ENCODE measurements at regions not wholly inside any gene's neighbourhood (a gene's known extent, or its start where the extent isn't known, plus 50 kb on each side); places are given as distances from the start of the nearest gene placed in this dataset.

DNA sequence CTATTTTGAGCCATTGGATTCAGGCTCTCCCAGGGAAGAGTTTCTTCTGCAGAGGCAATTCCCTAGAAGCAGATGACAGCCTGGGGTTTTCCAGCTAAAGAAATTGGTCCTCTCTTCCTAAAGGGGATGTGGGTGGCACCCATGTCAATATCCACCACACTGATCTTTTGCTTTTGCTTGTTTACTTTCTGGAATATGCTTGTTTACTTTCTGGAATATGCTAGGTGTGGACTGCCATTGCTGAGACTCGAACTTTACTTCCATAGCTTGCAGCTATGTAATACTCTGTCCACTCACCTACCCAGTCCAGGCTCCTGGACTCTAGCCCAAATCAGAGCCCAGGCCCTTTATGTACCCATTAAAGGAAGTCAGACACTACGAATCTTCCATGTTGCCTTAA lies 92.1 kb upstream of the SMYD2 start:
- Mint-ChIP-seq H3K4me1 (ENCODE audit: low read depth) (no peaks in the 10 kb centered on the region), H3K27me3 (ENCODE audit: low read depth) (peaks cover 47% of the 10 kb centered on the region), H3K9me3 (ENCODE audit: insufficient read depth) (no peaks in the 10 kb centered on the region), H3K4me3 (no peak overlapping the region), H3K27ac (no peak overlapping the region), H3K36me3 (ENCODE audit: low read depth) (no peaks in the 10 kb centered on the region)
- POLR2A ChIA-PET: no interaction called here
- DNase-seq: no peak
- no peak for ATAC-seq
- CTCF ChIA-PET: no interaction called here

DNA sequence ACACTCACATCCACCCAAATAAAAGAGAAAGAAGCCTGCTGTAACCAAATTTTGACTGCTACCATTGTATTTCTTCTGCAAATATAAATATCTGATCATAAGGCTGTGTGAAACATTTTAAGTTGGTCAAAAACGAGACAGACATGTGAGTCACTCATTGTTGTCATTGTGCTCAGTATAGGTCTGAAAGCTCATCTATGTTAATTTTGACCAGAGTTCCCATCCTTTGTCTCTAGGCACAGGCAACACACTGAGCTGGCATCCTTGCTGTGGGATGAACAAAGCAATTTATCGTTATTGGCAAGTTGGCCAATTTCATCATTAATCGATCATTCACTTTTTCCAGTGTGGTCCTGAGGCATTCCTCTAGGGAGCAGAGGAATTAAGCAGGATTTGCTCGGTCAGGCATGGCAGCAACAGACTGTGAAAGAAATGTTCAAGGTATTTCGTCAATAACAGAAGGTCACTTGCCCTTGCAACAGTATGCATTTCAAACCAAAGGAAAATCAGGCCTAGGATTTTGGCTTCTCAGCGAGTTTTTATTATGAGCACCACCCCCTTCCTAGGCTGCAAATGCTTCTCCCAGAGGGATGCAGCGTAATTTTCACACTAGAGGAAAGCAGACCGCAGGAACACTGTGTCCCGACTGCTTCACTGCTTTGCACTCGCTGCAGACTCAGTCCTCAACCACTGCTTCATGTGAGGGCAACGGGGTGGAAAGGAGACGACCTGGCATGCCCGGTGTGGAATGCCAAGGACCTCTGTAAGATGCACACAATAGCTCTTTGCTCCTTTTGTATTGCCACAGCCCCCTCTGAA lies 87.9 kb upstream of the SMYD2 start:
- H3K36me3 Mint-ChIP-seq (ENCODE audit: low read depth): no peaks in the 10 kb centered on the region
- peaks cover 30% of the 10 kb centered on the region for H3K27me3 Mint-ChIP-seq (ENCODE audit: low read depth)
- H3K4me1 Mint-ChIP-seq (ENCODE audit: low read depth): no peaks in the 10 kb centered on the region
- CTCF ChIA-PET: no interaction called here
- POLR2A ChIA-PET: no interaction called here
- no peak overlapping the region for H3K27ac Mint-ChIP-seq
- ATAC-seq (no peak), DNase-seq (no peak)
- H3K9me3 Mint-ChIP-seq (ENCODE audit: insufficient read depth): no peaks in the 10 kb centered on the region
- no peak overlapping the region for H3K4me3 Mint-ChIP-seq

DNA sequence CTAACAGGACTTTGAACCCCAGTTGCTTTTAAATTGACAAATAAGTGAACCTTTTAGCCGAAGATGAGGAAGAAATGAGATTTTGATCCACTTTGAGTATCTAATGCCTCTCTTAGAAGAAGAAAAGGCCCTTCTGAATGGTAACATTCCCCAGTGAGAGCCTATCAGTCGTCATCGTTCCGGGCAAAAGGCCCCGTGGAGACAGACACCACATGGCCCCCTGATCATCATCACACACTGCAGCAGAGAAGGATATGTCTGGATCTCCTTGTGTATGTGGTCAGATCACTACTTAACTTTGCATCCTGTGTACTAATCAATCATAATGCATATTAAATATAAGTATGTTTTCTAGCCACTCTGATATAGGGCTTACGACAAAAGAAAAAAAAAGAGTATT lies 87.3 kb upstream of the SMYD2 start:
- POLR2A ChIA-PET: no interaction called here
- peaks cover 24% of the 10 kb centered on the region for H3K27me3 Mint-ChIP-seq (ENCODE audit: low read depth)
- CTCF ChIA-PET: no interaction called here

DNA sequence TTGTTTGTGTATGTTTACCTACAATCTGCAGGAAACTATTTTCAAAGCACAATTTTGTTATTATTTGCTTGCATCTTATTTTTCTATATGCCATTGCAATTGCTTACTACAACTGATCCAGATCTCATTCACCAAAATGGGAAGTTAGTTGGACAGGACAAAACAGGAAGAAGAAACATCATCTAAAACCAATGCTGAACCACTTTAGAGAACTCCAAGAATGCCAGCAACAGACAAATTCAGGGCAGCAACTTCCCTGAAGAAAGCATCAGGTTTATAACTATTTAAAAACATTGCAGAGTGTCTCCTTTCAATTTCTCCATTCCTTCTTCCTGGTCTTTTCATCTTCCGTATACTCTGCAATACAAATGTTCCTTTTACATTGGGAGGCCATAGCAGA lies 82.4 kb upstream of the SMYD2 start:
- Mint-ChIP-seq H3K9me3 (ENCODE audit: insufficient read depth) (no peaks in the 10 kb centered on the region), H3K4me3 (no peak overlapping the region), H3K36me3 (ENCODE audit: low read depth) (no peaks in the 10 kb centered on the region), H3K27ac (no peak overlapping the region), H3K4me1 (ENCODE audit: low read depth) (no peaks in the 10 kb centered on the region), H3K27me3 (ENCODE audit: low read depth) (peaks cover 16% of the 10 kb centered on the region)
- CTCF ChIA-PET: interaction anchor here (1.0 to 1.5 kb wide), 2 partner anchors 130 to 133 kb away, joined by 3 to 4 read pairs; no protein-coding TSS in a partner anchor
- DNase-seq (no peak), ATAC-seq (no peak)
- POLR2A ChIA-PET: no interaction called here

More for the DNA sequence above, 87.3 kb upstream of the SMYD2 start:
- Mint-ChIP-seq H3K4me3 (no peak overlapping the region), H3K27ac (no peak overlapping the region), H3K36me3 (ENCODE audit: low read depth) (no peaks in the 10 kb centered on the region), H3K4me1 (ENCODE audit: low read depth) (no peaks in the 10 kb centered on the region), H3K9me3 (ENCODE audit: insufficient read depth) (no peaks in the 10 kb centered on the region)
- ATAC-seq (no peak), DNase-seq (no peak)

DNA sequence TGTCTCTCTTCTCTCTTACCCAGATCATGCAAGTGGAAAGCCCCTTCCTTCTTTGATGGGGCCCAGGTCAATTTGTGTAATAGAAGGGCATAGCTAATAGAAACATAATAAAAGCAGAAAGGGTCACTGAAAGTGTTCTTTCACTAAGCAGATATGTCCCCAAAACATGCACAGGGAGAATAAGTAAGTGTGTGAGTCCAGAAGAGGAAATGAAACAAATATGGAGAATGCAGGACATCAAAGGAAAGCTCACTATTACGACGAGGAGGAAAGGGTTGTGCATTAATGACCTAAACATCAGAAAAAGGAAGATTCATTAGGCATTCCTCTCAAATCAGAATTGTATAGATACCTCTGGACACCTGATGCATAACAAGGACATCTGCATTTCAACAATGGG lies 81.4 kb upstream of the SMYD2 start:
- ChIA-PET CTCF (interaction anchor here (0.5 to 1.5 kb wide), 2 partner anchors 71 to 132 kb away, joined by 3 to 4 read pairs; no protein-coding TSS in a partner anchor), POLR2A (no interaction called here)
- H3K9me3 Mint-ChIP-seq (ENCODE audit: insufficient read depth): no peaks in the 10 kb centered on the region
- peaks cover 16% of the 10 kb centered on the region for H3K27me3 Mint-ChIP-seq (ENCODE audit: low read depth)
- H3K4me3 Mint-ChIP-seq: no peak overlapping the region
- DNase-seq (no peak), ATAC-seq (no peak)
- no peaks in the 10 kb centered on the region for H3K4me1 Mint-ChIP-seq (ENCODE audit: low read depth)
- no peaks in the 10 kb centered on the region for H3K36me3 Mint-ChIP-seq (ENCODE audit: low read depth)
- no peak overlapping the region for H3K27ac Mint-ChIP-seq

DNA sequence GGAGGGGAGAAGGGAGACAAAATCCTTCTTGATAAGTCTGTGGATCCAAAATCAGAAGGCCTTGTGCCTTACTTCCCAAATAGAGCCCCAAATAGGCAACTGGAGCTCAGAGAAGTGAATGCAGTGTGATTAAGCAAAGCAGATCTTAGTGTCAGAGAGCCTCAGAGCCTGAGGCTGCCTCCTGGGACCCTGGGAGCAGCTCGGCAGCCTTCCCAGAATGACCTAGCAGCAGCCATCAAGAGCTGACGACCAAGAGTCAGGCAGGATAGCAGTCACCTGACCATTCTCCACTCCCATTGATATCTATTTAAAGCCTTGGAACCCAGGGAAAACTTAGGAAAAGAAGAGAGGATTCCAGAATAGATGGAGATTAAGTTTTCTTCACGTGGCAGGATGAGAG lies 78.0 kb upstream of the SMYD2 start:
- Mint-ChIP-seq H3K9me3 (ENCODE audit: insufficient read depth) (no peaks in the 10 kb centered on the region), H3K27ac (no peak overlapping the region), H3K4me1 (ENCODE audit: low read depth) (no peaks in the 10 kb centered on the region), H3K4me3 (no peak overlapping the region), H3K36me3 (ENCODE audit: low read depth) (no peaks in the 10 kb centered on the region), H3K27me3 (ENCODE audit: low read depth) (peaks cover 10% of the 10 kb centered on the region)
- ChIA-PET POLR2A (no interaction called here), CTCF (interaction anchor here (0.9 kb wide), 1 partner anchor 124 kb away, joined by 3 read pairs; no protein-coding TSS in a partner anchor)
- ATAC-seq: no peak
- DNase-seq: no peak

DNA sequence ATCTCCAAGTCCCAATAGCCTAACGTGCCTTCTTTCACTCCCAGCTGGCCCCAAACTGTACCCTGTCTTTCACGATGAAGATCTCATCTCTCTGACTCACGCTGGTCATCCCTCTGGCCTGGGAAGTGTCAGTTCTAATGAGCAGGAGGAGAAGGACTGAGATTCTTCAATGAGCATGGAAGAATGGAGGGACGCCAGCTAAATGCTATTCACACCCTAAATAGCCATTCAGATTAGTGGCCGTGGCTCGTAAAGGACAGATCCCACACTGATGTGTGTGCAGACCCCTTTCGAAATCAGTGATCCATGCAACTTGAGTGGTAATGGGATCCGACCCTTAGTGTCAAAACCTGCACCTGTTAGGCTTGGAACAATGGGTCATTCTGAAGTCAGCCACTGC lies 75.9 kb upstream of the SMYD2 start:
- no peak overlapping the region for H3K4me3 Mint-ChIP-seq

DNA sequence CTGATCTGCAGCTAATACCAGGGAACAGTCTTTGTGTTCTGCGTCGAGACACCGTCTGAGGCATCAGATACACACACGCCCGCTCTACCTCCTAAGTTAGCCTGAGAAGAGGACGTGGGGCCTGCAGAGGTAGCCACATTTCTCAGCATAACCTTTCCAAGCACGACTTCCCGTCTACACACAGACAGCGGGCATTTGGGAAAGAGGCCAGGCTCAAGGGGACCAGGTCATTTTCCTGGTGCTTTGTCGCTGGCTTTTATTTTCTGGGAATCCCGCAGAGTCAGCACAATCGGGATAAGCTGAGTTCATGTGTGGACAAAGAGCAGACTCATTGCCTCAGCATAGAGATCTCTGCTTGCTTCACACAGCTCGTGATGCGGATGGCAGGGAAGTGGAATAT lies 72.5 kb upstream of the SMYD2 start:
- no peaks in the 10 kb centered on the region for H3K4me1 Mint-ChIP-seq (ENCODE audit: low read depth)
- no peak overlapping the region for H3K27ac Mint-ChIP-seq
- peaks cover 5% of the 10 kb centered on the region for H3K27me3 Mint-ChIP-seq (ENCODE audit: low read depth)
- ATAC-seq: no peak
- H3K36me3 Mint-ChIP-seq (ENCODE audit: low read depth): no peaks in the 10 kb centered on the region
- POLR2A ChIA-PET: no interaction called here
- no peak for DNase-seq
- H3K4me3 Mint-ChIP-seq: no peak overlapping the region
- CTCF ChIA-PET: interaction anchor here (1.1 to 4.5 kb wide), 3 partner anchors 53 to 123 kb away, joined by 5 to 11 read pairs (median 10); no protein-coding TSS in a partner anchor
- H3K9me3 Mint-ChIP-seq (ENCODE audit: insufficient read depth): no peaks in the 10 kb centered on the region

More for the DNA sequence above, 75.9 kb upstream of the SMYD2 start:
- peaks cover 5% of the 10 kb centered on the region for H3K27me3 Mint-ChIP-seq (ENCODE audit: low read depth)
- no peak overlapping the region for H3K27ac Mint-ChIP-seq
- POLR2A ChIA-PET: no interaction called here
- ATAC-seq (no peak), DNase-seq (no peak)
- H3K9me3 Mint-ChIP-seq (ENCODE audit: insufficient read depth): no peaks in the 10 kb centered on the region
- H3K4me1 Mint-ChIP-seq (ENCODE audit: low read depth): no peaks in the 10 kb centered on the region
- CTCF ChIA-PET: interaction anchor here (3.5 kb wide), 1 partner anchor 56 kb away, joined by 9 read pairs; no protein-coding TSS in a partner anchor
- H3K36me3 Mint-ChIP-seq (ENCODE audit: low read depth): no peaks in the 10 kb centered on the region

DNA sequence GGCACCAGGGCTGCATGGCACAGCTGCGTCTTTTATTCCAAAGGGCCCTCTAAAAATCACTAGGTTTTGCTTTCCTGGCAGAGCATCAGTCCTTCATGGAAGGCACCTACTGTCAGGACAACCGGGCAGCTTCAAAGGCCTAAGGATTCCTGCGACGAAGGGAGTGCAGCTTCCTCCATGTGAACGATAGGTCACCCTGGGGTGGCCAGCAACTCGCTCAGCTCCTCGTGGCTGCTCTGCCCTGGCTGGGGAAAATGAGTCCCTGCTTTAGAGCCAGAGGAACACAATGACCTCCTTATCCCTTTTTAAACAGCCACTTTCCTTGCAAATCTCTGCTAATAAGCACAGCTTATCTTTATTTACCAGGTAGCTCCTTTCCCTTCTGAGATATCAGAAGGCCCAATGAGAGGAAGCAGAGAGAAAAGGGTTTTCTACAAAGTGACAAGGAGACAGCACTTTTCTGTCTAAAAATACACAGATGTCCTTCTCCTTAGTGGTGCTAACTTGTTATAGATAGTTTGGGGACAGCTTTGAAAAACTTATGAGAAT lies 71.6 kb upstream of the SMYD2 start:
- Mint-ChIP-seq H3K27me3 (ENCODE audit: low read depth) (peaks cover 5% of the 10 kb centered on the region), H3K27ac (no peak overlapping the region), H3K4me1 (ENCODE audit: low read depth) (no peaks in the 10 kb centered on the region), H3K36me3 (ENCODE audit: low read depth) (no peaks in the 10 kb centered on the region), H3K4me3 (no peak overlapping the region), H3K9me3 (ENCODE audit: insufficient read depth) (no peaks in the 10 kb centered on the region)
- CTCF ChIA-PET: interaction anchor here (1.1 to 4.5 kb wide), 4 partner anchors 52 to 124 kb away, joined by 3 to 11 read pairs (median 8); no protein-coding TSS in a partner anchor
- ATAC-seq: no peak
- POLR2A ChIA-PET: no interaction called here
- no peak for DNase-seq

DNA sequence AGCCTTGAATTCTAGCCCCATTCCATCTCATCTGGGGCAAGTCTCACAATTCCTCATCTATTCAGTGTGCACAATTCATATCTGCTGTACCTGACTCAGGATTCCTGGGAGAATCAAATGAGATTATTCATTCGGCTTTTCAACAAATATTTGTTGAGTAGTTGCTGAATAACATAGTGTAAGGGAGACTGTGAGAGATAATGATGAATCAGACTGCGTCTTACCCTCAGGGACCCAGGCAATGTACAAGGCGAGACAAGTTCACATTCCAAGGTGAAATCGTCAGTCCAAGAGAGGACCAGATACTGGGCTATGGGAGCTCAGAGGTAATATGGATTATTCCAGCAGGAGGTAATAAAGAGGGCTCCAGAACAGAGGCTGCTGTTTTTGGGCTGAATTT lies 67.8 kb upstream of the SMYD2 start:
- ATAC-seq (no peak), DNase-seq (no peak)
- ChIA-PET POLR2A (no interaction called here), CTCF (interaction anchor here (2.4 to 9.9 kb wide), 2 partner anchors 48 to 116 kb away, joined by 11 to 194 read pairs; no protein-coding TSS in a partner anchor)
- H3K4me3 Mint-ChIP-seq: no peak overlapping the region
- no peaks in the 10 kb centered on the region for H3K4me1 Mint-ChIP-seq (ENCODE audit: low read depth)
- peaks cover 25% of the 10 kb centered on the region for H3K27me3 Mint-ChIP-seq (ENCODE audit: low read depth)
- H3K36me3 Mint-ChIP-seq (ENCODE audit: low read depth): no peaks in the 10 kb centered on the region
- H3K27ac Mint-ChIP-seq: no peak overlapping the region
- H3K9me3 Mint-ChIP-seq (ENCODE audit: insufficient read depth): no peaks in the 10 kb centered on the region

DNA sequence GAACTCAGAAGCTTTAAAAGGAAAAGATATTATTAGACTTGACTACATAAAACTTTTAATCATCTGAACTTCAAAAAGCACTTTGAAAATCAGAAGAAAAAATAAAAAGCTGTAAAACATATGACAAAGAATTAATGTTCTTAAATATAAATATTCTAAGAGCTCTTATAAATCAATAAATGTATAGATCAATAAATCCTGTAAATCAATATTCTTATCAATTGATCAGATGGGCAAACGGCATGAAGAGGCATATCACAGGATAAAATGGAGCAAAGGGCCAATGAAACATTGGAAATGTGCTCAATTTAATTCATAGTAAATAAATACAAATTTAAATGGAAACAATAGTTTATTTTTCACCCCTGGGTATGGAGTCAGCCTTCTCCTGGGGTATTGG lies 66.1 kb upstream of the SMYD2 start:
- Mint-ChIP-seq H3K4me3 (no peak overlapping the region), H3K9me3 (ENCODE audit: insufficient read depth) (no peaks in the 10 kb centered on the region), H3K27me3 (ENCODE audit: low read depth) (peaks cover 29% of the 10 kb centered on the region), H3K36me3 (ENCODE audit: low read depth) (no peaks in the 10 kb centered on the region), H3K4me1 (ENCODE audit: low read depth) (no peaks in the 10 kb centered on the region), H3K27ac (no peak overlapping the region)
- ATAC-seq (no peak), DNase-seq (no peak)
- POLR2A ChIA-PET: no interaction called here
- CTCF ChIA-PET: interaction anchor here (0.9 to 9.9 kb wide), 9 partner anchors 10 to 424 kb away, joined by 3 to 194 read pairs (median 5); no protein-coding TSS in a partner anchor

DNA sequence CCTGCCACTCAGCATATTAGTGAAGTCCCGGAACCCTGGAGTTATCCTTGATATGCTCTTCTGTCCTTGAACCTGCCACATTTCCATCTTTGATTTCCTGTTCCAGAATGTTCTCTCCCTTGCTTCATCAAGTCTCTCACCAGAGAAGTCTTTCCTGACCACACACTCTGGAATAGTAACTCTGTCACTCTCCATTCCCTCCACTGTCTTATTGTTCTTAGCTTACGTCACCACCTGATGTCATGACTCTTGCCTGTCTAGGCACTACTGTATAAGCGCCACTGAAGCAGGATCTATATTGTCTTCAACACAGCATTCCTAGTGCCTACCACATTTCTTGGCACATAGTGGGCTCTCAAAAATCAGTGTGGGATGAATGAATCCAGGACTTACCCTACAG lies 65.4 kb upstream of the SMYD2 start:
- H3K4me1 Mint-ChIP-seq (ENCODE audit: low read depth): no peaks in the 10 kb centered on the region
- peaks cover 34% of the 10 kb centered on the region for H3K27me3 Mint-ChIP-seq (ENCODE audit: low read depth)
- H3K36me3 Mint-ChIP-seq (ENCODE audit: low read depth): no peaks in the 10 kb centered on the region
- ChIA-PET CTCF (interaction anchor here (2.6 to 9.9 kb wide), 2 partner anchors 45 to 113 kb away, joined by 22 to 194 read pairs; no protein-coding TSS in a partner anchor), POLR2A (no interaction called here)
- no peak overlapping the region for H3K27ac Mint-ChIP-seq
- no peaks in the 10 kb centered on the region for H3K9me3 Mint-ChIP-seq (ENCODE audit: insufficient read depth)
- DNase-seq: no peak
- no peak overlapping the region for H3K4me3 Mint-ChIP-seq
- no peak for ATAC-seq

Data from activated CD8-positive, alpha-beta T cell treated with anti-CD3 and anti-CD28 coated beads, Interleukin-2, amount 10 ng/mL, durations not matched to agents 7 days and 5 days (primary cell).